ENCODE measurements at regions not wholly inside any gene's neighbourhood (a gene's known extent, or its start where the extent isn't known, plus 50 kb on each side); places are given as distances from the start of the nearest gene placed in this dataset.

GRCh38 chr5:39580702-39581453 lies 156.1 kb upstream of the DAB2 start:
- DNase-seq = no peak

- no peak for DNase-seq
These were observed 155.0 kb upstream of the DAB2 start for GRCh38 chr5:39579750-39580149.

DNA sequence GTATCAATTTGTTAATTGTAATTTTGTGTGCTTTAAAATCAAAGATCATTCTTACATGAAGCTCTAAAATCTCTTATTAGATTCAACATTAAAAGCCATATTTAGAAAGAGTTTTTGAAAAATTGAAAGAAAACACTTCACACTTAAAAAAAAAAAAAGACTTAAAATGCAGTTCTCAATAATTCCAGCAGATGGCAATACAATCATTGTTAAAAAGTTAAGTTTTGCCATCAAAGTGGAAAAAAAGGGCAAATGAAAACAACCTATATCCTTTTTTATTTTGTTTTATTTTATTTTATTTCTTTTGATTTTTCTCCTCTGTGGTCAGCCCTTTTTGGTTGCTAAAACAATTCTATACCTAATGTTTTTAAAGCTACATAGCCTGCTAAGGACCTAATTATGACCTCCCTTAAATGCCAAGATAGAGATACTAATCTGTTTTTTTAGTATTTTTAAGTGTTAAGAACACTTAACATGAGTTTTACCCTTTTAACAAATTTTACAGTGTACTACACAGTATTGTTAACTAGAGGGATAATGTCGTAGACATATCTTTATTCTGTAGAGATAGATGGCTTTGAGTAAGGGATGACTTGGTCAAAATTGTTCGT lies 154.2 kb upstream of the DAB2 start:
- no peak for DNase-seq

DNA sequence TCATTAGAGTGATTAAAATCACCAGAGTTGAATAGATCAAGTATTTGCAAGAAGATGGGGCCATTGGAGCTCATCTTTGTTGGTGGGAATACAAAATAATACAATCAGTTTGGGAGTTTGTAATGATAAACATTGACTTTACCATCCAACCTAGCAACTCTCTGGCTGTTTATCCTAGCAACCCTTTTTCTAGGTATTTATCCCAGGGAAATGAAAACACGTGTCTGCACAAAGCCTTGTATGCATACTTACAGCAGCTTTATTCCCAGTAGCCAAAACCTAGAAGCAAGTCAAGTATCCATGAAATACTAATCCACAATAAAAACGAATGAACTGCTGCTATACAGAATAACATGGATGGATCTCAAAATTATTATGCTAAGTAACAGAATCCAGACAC lies 152.7 kb upstream of the DAB2 start:
- no peak for DNase-seq

DNA sequence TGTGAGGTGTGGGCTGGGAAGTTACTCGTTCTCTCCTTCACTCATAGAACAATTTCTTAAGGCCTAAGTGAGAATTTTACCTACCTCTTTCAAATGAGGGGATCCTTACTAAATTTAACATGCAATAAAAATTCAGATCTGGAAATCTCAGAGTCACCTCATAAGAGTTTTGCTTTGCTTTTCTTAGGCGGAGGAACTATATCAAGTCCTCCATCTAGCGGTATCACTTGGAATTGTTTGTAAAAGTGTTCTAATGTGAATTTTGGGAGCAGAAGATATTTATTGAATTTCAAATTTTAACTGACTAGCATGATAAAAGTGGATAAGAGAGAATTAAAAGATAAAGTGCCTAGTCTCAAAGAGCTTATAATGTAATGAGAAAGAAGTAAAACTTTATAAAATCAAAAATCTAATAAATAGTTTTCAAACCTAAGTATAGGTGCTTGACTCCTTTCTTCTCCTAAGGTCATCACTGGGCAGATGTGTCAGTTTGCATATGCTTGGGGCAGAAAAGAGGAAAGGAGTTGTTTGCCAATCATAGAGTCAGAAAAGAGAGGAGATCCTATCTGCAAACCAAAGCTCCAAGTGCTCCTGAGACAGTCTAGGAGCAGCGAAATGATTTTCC lies 145.7 kb upstream of the DAB2 start:
- DNase-seq = no peak

- no peak for DNase-seq
These were observed 145.1 kb upstream of the DAB2 start for GRCh38 chr5:39569857-39570256.

DNA sequence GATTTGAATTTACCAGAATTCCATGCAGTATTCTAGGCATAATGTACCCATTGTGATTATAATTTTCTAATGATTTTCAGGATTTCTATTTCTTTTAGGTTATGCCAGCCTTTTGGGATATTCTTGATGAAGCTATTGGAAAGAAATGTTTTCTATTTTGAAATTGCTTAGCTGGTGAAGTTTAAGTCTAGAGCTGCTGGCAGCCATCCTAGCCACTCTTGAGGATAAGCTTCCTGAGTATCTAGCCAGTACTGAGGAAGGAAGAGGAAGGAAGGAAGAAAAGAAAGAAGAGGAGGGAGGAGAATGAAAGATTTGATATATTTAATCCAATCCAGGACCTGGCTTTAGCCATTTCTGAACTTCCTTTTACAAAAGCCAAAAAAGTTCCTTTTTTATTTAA lies 142.1 kb upstream of the DAB2 start:
- no peak for DNase-seq

- DNase-seq = no peak
These were observed 141.2 kb upstream of the DAB2 start for GRCh38 chr5:39566029-39566428.

GRCh38 chr5:39561421-39561820 lies 136.6 kb upstream of the DAB2 start:
- DNase-seq = no peak

GRCh38 chr5:39560726-39561125 lies 135.9 kb upstream of the DAB2 start:
- DNase-seq = no peak

- DNase-seq = no peak
These were observed 135.1 kb upstream of the DAB2 start for GRCh38 chr5:39559923-39560322.

DNA sequence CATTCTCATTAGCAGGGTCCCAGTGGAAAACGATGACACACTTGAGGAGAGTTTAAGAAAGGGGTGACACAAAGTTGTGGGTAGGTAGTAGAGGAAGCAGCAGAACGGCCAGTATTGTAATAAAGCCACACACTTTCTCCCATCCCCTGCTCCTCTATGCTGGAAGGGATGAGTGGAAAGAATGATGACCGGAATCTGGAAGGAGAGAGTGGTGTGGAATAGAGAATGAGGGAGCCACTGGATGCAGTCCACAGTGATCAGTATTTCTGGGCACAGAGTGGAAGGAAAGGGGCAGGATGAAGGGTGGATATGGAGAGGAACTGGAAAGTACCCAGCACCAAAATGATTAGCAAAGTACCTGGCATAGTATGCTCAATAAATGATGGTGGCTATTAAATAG lies 133.8 kb upstream of the DAB2 start:
- no peak for DNase-seq

- DNase-seq = no peak
These were observed 131.0 kb upstream of the DAB2 start for GRCh38 chr5:39555788-39556187.

DNA sequence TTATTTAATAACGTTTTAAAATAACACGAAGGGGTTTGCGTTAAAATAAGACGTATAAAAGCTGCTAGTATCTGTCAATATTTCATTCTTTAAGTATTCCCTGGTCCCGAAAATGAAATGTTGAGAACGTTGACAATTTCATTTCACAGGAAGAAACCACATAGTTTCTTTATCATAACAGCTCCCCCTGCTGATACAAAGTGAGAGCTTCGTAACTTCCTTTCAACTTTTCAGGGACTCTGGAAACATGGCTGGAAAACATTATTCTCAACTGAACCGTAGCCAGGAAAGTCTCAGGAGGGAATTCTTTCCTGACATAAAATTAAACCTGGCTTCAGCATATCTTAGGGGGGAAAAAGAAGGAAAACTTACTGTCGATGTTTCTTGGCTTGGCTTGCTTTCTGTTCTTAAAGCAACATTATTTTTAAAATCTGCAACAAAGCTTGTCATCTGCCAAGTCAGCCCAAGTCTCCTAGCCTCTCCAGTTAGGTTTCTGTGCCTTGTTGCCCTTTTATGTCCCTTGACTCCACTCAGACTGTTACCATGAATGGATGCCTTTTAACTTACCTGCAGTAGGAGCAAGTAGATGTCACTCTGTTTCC lies 122.9 kb upstream of the DAB2 start:
- no peak for DNase-seq

DNA sequence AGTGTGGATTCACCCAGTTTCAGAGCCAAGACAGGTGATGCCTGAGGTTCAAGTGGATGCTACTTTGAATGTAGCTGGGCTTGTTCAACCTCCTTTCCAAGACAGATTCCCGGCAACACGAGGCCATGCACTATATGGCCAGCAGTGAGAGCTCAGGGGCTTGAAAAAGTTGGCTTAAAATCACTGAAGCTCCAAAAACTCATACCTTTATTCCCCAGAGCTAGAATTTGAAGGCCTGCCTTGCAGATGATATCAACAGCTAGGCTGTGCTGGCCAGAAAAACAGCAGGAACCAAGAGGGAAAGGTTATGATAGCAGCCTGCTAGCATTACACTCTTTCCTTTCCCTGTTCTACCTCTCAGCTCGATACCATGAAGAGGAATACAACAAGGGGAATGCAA lies 120.2 kb upstream of the DAB2 start:
- no peak for DNase-seq

- no peak for DNase-seq
These were observed 118.6 kb upstream of the DAB2 start for GRCh38 chr5:39543335-39543734.

DNA sequence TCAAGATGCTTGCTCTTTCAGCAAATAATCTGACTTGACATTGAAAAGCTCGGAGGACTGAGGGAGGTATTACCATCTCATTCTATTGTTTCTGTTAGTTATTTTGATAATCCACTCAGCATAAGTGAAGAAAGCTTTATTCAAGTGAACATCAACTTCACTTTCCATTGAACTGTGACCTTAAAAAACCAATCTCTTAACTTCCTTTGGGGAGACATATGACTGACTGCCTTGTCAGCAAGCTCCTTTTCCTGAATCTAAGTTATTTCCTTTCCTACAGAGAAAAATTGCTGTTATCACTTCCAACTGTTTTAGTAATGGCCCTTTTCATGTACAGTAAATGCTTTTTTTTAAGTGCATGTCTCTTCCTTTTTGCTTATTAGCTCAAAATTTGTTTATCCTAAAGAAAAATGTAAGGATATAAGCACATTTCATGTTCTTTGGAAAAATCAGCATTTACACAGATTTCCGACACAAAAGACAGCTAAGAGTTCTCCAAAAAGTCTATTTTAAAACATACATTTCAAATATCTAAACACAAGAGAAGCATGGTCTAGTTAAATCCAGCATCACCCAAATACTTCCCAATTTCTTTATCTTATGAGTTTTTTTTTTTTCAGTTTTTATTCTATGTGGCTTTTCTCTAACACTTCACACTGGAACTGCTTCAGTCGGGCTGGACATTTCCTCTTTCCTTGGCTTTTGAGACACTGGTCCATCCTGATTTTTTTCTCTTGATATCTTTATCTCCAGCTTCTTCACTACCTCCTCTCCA lies 117.9 kb upstream of the DAB2 start:
- DNase-seq = no peak

DNA sequence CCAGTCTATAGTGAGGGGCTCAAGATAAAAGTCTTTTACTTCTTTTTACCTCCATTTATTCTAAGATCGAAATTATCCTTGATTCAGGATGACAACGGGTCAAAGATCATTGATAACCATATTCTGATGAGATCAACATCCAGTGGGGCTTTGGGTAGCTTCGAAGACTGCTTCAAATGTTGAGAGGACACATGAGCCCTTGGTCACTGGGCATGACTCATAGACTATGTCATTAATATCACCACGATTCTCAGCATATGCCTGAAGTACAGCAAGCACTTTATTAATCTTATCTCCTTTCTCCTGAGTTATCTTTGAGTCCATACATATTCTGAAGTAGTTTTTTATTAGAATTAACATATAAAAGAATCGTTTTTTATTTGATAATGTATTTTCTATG lies 117.1 kb upstream of the DAB2 start:
- no peak for DNase-seq

GRCh38 chr5:39539470-39539869 lies 114.7 kb upstream of the DAB2 start:
- no peak for DNase-seq

GRCh38 chr5:39534690-39535089 lies 109.9 kb upstream of the DAB2 start:
- no peak for DNase-seq

- no peak for DNase-seq
These were observed 109.0 kb upstream of the DAB2 start for GRCh38 chr5:39533749-39534148.

DNA sequence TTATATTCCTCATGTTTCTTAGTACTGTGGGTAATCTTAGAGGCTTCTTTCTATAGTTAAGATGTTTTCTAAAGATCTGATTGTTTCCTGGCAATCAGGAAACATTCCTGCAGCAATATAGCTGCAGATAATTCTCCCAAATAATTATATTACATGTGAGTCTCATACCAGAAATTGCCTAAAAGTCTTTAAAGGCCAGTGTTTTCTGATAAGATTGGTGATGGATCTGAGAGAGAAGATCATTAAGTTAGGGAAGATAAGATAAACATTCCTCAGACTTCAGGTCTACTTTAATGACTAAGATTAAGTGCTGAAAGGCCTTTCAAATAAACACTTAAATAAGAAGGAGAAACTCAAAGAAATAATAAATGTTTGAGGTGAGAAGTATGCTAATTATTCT lies 107.7 kb upstream of the DAB2 start:
- no peak for DNase-seq

GRCh38 chr5:39531306-39531705 lies 106.5 kb upstream of the DAB2 start:
- DNase-seq = no peak
